HEK293T (cell line): ENCODE measurements at regions not wholly inside any gene's neighbourhood (a gene's known extent, or its start where the extent isn't known, plus 50 kb on each side); places are given as distances from the start of the nearest gene placed in this dataset.

Experiments used
- ARNT ChIP-seq: fragments of 450-650 bp; IDR thresholded peaks from 2 replicates; pipeline ENCODE4 v1.6.1; 2017; ENCODE audit warnings: mild to moderate bottlenecking
- BHLHE40 ChIP-seq: fragments of 450-650 bp; IDR thresholded peaks from 2 replicates; pipeline ENCODE4 v1.6.1; 2016; ENCODE audit warnings: mild to moderate bottlenecking, moderate library complexity, borderline replicate concordance
- FOXA1 ChIP-seq: fragments of 450-650 bp; IDR thresholded peaks from 2 replicates; pipeline ENCODE4 v1.6.1; 2016; ENCODE audit warnings: mild to moderate bottlenecking
- FOXK2 ChIP-seq: fragments of 450-650 bp; IDR thresholded peaks from 2 replicates; pipeline ENCODE4 v1.6.1; 2016; ENCODE audit warnings: mild to moderate bottlenecking
- FOXM1 ChIP-seq: fragments of 450-650 bp; IDR thresholded peaks from 2 replicates; pipeline ENCODE4 v1.6.1; 2017; ENCODE audit warnings: mild to moderate bottlenecking, borderline replicate concordance
- HDGF ChIP-seq: fragments of 450-650 bp; IDR thresholded peaks from 2 replicates; pipeline ENCODE4 v1.6.1; 2017; ENCODE audit warnings: antibody characterized with exemption, borderline replicate concordance
- L3MBTL2 ChIP-seq: fragments of 450-650 bp; conservative IDR thresholded peaks from 2 replicates; pipeline ENCODE4 v1.6.1; 2016; ENCODE audit warnings: mild to moderate bottlenecking
- LEF1 ChIP-seq: fragments of 450-650 bp; IDR thresholded peaks from 2 replicates; pipeline ENCODE4 v1.6.1; 2017; ENCODE audit warnings: mild to moderate bottlenecking, borderline replicate concordance
- NFRKB ChIP-seq: fragments of 450-650 bp; IDR thresholded peaks from 2 replicates; pipeline ENCODE4 v1.6.1; 2016; ENCODE audit warnings: mild to moderate bottlenecking, moderate library complexity
- PKNOX1 ChIP-seq: fragments of 450-650 bp; IDR thresholded peaks from 2 replicates; pipeline ENCODE4 v1.6.1; 2016
- SP1 ChIP-seq: fragments of 450-650 bp; IDR thresholded peaks from 2 replicates; pipeline ENCODE4 v1.6.1; 2017
- SUZ12 ChIP-seq: fragments of 450-650 bp; IDR thresholded peaks from 2 replicates; pipeline ENCODE4 v1.6.1; 2016; ENCODE audit warnings: mild to moderate bottlenecking
- TARDBP ChIP-seq: fragments of 450-650 bp; IDR thresholded peaks from 2 replicates; pipeline ENCODE4 v1.6.1; 2016

GRCh38 chr5:82525626-82526025, 247.5 kb upstream of the RPS23 start:
- TF ChIP-seq FOXM1: no peak
- no peak for TF ChIP-seq L3MBTL2
- no peak for TF ChIP-seq LEF1
- TF ChIP-seq PKNOX1: no peak
- TF ChIP-seq HDGF: no peak
- no peak for TF ChIP-seq ARNT
- TF ChIP-seq BHLHE40: no peak
- TF ChIP-seq TARDBP: no peak
- TF ChIP-seq NFRKB: no peak
- no peak for TF ChIP-seq FOXK2
- TF ChIP-seq SUZ12: no peak
- TF ChIP-seq FOXA1: no peak
- no peak for TF ChIP-seq SP1
